ENCODE measurements at regions not wholly inside any gene's neighbourhood (a gene's known extent, or its start where the extent isn't known, plus 50 kb on each side); places are given as distances from the start of the nearest gene placed in this dataset.
"Not testable (repeated sequence)": the region's sequence is repeated elsewhere in the genome, so short reads cannot be mapped to it uniquely, and the experiment has no call there.

DNA sequence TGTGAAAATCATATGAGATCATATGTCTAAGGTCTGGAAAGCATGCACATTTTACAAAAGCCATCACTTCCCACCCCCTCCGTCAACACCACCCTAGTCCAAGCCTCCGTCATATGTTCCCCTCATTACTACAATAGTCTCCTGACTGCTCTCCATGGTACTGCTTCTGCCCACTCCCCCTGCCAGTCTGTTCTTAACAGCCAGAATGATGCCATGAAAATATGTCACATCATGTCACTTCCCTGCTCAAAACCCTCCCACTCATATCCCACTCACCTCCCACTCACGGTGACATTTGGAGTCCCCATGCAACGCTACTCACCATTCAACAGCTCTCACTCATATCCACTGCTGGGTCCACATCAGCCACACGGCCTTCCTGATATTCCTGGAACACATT, 432.3 kb downstream of the XYLT1 start:
- H3K4me1 Mint-ChIP-seq, result no peaks in the 10 kb centered on the region
- CTCF ChIA-PET, result no interaction called here
- no peak overlapping the region for H3K4me3 Mint-ChIP-seq
- peaks cover 2% of the 10 kb centered on the region for H3K9me3 Mint-ChIP-seq (ENCODE audit: low read depth)
- H3K27ac Mint-ChIP-seq, result no peak overlapping the region
- no peak for ATAC-seq
- H3K36me3 Mint-ChIP-seq, result no peaks in the 10 kb centered on the region
- DNase-seq, result no peak
- H3K27me3 Mint-ChIP-seq, result no peaks in the 10 kb centered on the region

DNA sequence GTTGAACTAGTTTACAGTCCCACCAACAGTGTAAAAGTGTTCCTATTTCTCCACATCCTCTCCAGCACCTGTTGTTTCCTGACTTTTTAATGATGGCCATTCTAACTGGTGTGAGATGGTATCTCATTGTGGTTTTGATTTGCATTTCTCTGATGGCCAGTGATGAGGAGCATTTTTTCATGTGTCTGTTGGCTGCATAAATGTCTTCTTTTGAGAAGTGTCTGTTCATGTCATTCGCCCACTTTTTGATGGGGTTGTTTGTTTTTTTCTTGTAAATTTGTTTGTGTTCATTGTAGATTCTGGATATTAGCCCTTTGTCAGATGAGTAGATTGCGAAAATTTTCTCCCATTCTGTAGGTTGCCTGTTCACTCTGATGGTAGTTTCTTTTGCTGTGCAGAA, 421.7 kb downstream of the XYLT1 start:
- DNase-seq; ATAC-seq; H3K27me3 Mint-ChIP-seq; H3K36me3 Mint-ChIP-seq; H3K27ac Mint-ChIP-seq; H3K9me3 Mint-ChIP-seq (ENCODE audit: low read depth); H3K4me3 Mint-ChIP-seq; CTCF ChIA-PET; H3K4me1 Mint-ChIP-seq: not testable (repeated sequence)

DNA sequence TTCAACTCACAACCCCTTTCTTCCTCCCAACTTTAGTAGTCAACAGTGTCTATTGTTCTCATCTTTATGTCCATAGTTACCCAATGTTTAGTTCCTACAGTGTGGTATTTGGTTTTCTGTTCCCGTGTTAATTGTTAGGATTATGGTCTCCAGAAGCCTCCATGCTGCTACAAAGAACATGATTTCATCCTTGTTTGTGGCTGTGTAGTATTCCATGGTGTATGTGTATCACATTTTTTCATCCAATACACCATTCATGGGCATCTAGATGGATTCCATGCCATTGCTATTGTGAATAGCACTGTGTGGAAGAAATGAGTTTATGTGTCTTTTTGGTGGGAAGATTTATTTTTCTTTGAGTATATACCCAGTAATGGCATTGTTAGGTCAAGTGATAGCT, 420.3 kb downstream of the XYLT1 start:
- no peak for DNase-seq
- peaks cover 6% of the 10 kb centered on the region for H3K27me3 Mint-ChIP-seq
- H3K4me1 Mint-ChIP-seq, result no peaks in the 10 kb centered on the region
- CTCF ChIA-PET, result no interaction called here
- no peak overlapping the region for H3K4me3 Mint-ChIP-seq
- H3K36me3 Mint-ChIP-seq, result peaks cover 5% of the 10 kb centered on the region
- ATAC-seq, result no peak
- H3K9me3 Mint-ChIP-seq (ENCODE audit: low read depth), result peaks cover 2% of the 10 kb centered on the region
- H3K27ac Mint-ChIP-seq, result no peak overlapping the region

Measured in activated CD8-positive, alpha-beta memory T cell treated with anti-CD3 and anti-CD28 coated beads, Interleukin-2, amount 10 ng/mL, durations not matched to agents 7 days and 5 days (primary cell).